BLaER1 treated with 17β-estradiol and CSF1 and Interleukin-3, amounts not matched to agents 10 nM and 100 nM (cell line): ENCODE measurements at regions not wholly inside any gene's neighbourhood (a gene's known extent, or its start where the extent isn't known, plus 50 kb on each side); places are given as distances from the start of the nearest gene placed in this dataset.

ENCODE experiments used
- H3K27ac ChIP-seq, 11 experiments: shearing (Covaris generic); formaldehyde crosslinking; 2 replicates each; pipeline ENCODE4 v1.8.1; 2022
- H3K27me3 ChIP-seq, 11 experiments: shearing (Covaris generic); formaldehyde crosslinking; 2 replicates each; pipeline ENCODE4 v1.8.1; 2022
- H3K36me3 ChIP-seq, 11 experiments: shearing (Covaris generic); formaldehyde crosslinking; 2 replicates each; pipeline ENCODE4 v1.8.1; 2022
- H3K4me1 ChIP-seq, 10 experiments: shearing (Covaris generic); formaldehyde crosslinking; 2 replicates each; pipeline ENCODE4 v1.8.1; 2022
- H3K4me2 ChIP-seq, 11 experiments: shearing (Covaris generic); formaldehyde crosslinking; 2 replicates each; pipeline ENCODE4 v1.8.1; 2022
- H3K4me3 ChIP-seq, 10 experiments: shearing (Covaris generic); formaldehyde crosslinking; 2 replicates each; pipeline ENCODE4 v1.8.1; 2022
- H3K9ac ChIP-seq, 11 experiments: shearing (Covaris generic); formaldehyde crosslinking; 2 replicates each; pipeline ENCODE4 v1.8.1; 2022
- H3K9me3 ChIP-seq, 11 experiments: shearing (Covaris generic); formaldehyde crosslinking; replicated peaks in 1 of 11; 2 replicates each; pipeline ENCODE4 v1.8.1; 2022
- H4K20me1 ChIP-seq, 11 experiments: shearing (Covaris generic); formaldehyde crosslinking; 2 replicates each; pipeline ENCODE4 v1.8.1; 2022
- Cebpa-rat ChIP-seq, 11 experiments: shearing (Covaris generic); IDR thresholded peaks; 2 replicates each; pipeline ENCODE4 v1.8.1; 2022

- TF ChIP-seq Cebpa-rat (IDR thresholded peaks at IDR 0.05), result no peak
- H3K9ac ChIP-seq, result no peak overlapping the region
- no peaks in the 10 kb centered on the region for H3K36me3 ChIP-seq
- H3K9me3 ChIP-seq, result peaks cover 6 to 15% (median 8%) of the 10 kb centered on the region in 11 experiments; a peak in 16 of 22 replicates
- H3K27ac ChIP-seq, result no peak overlapping the region
- no peak overlapping the region for H3K4me3 ChIP-seq
- H3K4me2 ChIP-seq, result no peak overlapping the region
- H3K4me1 ChIP-seq, result no peaks in the 10 kb centered on the region
- H4K20me1 ChIP-seq, result no peaks in the 10 kb centered on the region
- no peaks in the 10 kb centered on the region for H3K27me3 ChIP-seq
These were observed 151.9 kb downstream of the SPATA31D1 start for GRCh38 chr9:82140471-82140870.

- Histone ChIP-seq H3K9me3 (peaks cover 0 to 8% (median 0%) of the 10 kb centered on the region in 11 experiments; a peak in 8 of 22 replicates), H3K36me3 (no peaks in the 10 kb centered on the region), H3K27me3 (no peaks in the 10 kb centered on the region), H3K4me2 (no peak overlapping the region), H3K9ac (no peak overlapping the region), H4K20me1 (no peaks in the 10 kb centered on the region), H3K27ac (no peak overlapping the region), H3K4me3 (no peak overlapping the region), H3K4me1 (peaks cover 0 to 7% (median 0%) of the 10 kb centered on the region in 10 experiments; a peak in 2 of 20 replicates)
- no peak for TF ChIP-seq Cebpa-rat (IDR thresholded peaks at IDR 0.05)
These were observed 156.2 kb downstream of the SPATA31D1 start for GRCh38 chr9:82144803-82145202.

- no peak for TF ChIP-seq Cebpa-rat (IDR thresholded peaks at IDR 0.05)
These were observed 158.1 kb downstream of the SPATA31D1 start for GRCh38 chr9:82146677-82147076.

GRCh38 chr9:82147798-82148425 is 159.3 kb downstream of the SPATA31D1 start:
- TF ChIP-seq Cebpa-rat (IDR thresholded peaks at IDR 0.05), result no peak
- H3K4me2 ChIP-seq, result no peak overlapping the region
- H3K27ac ChIP-seq, result no peak overlapping the region
- no peaks in the 10 kb centered on the region for H3K27me3 ChIP-seq
- no peaks in the 10 kb centered on the region for H3K9me3 ChIP-seq
- H3K4me3 ChIP-seq, result no peak overlapping the region
- no peaks in the 10 kb centered on the region for H3K36me3 ChIP-seq
- no peaks in the 10 kb centered on the region for H4K20me1 ChIP-seq
- H3K4me1 ChIP-seq, result peaks cover 0 to 7% (median 0%) of the 10 kb centered on the region in 10 experiments; a peak in 2 of 20 replicates
- no peak overlapping the region for H3K9ac ChIP-seq

More at GRCh38 chr9:82146677-82147076, 158.1 kb downstream of the SPATA31D1 start:
- H3K9ac ChIP-seq, result no peak overlapping the region
- H3K9me3 ChIP-seq, result no peaks in the 10 kb centered on the region
- H3K27me3 ChIP-seq, result no peaks in the 10 kb centered on the region
- no peaks in the 10 kb centered on the region for H3K36me3 ChIP-seq
- no peak overlapping the region for H3K4me3 ChIP-seq
- no peak overlapping the region for H3K4me2 ChIP-seq
- H4K20me1 ChIP-seq, result no peaks in the 10 kb centered on the region
- H3K27ac ChIP-seq, result no peak overlapping the region
- peaks cover 0 to 7% (median 0%) of the 10 kb centered on the region in 10 experiments; a peak in 2 of 20 replicates for H3K4me1 ChIP-seq

- Histone ChIP-seq H3K4me1 (peaks cover 0 to 7% (median 0%) of the 10 kb centered on the region in 10 experiments; a peak in 2 of 20 replicates), H3K9me3 (no peaks in the 10 kb centered on the region), H3K9ac (no peak overlapping the region), H3K4me3 (no peak overlapping the region), H3K4me2 (no peak overlapping the region), H4K20me1 (no peaks in the 10 kb centered on the region), H3K36me3 (no peaks in the 10 kb centered on the region), H3K27me3 (no peaks in the 10 kb centered on the region), H3K27ac (no peak overlapping the region)
- no peak for TF ChIP-seq Cebpa-rat (IDR thresholded peaks at IDR 0.05)
These were observed 159.8 kb downstream of the SPATA31D1 start for GRCh38 chr9:82148426-82148810.

- no peak overlapping the region for H3K9ac ChIP-seq
- no peaks in the 10 kb centered on the region for H3K36me3 ChIP-seq
- no peak overlapping the region for H3K27ac ChIP-seq
- no peak overlapping the region for H3K4me3 ChIP-seq
- H3K9me3 ChIP-seq, result no peaks in the 10 kb centered on the region
- no peaks in the 10 kb centered on the region for H3K27me3 ChIP-seq
- no peak for TF ChIP-seq Cebpa-rat (IDR thresholded peaks at IDR 0.05)
- no peaks in the 10 kb centered on the region for H4K20me1 ChIP-seq
- H3K4me1 ChIP-seq, result peaks cover 0 to 7% (median 0%) of the 10 kb centered on the region in 10 experiments; a peak in 2 of 20 replicates
- 0 out of 22 replicates have a peak overlapping the region, but pooled peaks of 2 of the 11 experiments have one; percentile 8 to 9 for H3K4me2 ChIP-seq
These were observed 160.4 kb downstream of the SPATA31D1 start for GRCh38 chr9:82148901-82149461.

GRCh38 chr9:82149501-82149946 is 161.0 kb downstream of the SPATA31D1 start:
- H3K4me2 ChIP-seq, result 0 out of 22 replicates have a peak overlapping the region, but pooled peaks of 2 of the 11 experiments have one; percentile 8 to 9

GRCh38 chr9:82152181-82152580 is 163.6 kb downstream of the SPATA31D1 start:
- Histone ChIP-seq H3K9ac (no peak overlapping the region), H4K20me1 (no peaks in the 10 kb centered on the region), H3K4me2 (no peak overlapping the region), H3K27ac (no peak overlapping the region), H3K36me3 (no peaks in the 10 kb centered on the region), H3K4me1 (peaks cover 0 to 7% (median 0%) of the 10 kb centered on the region in 10 experiments; a peak in 2 of 20 replicates), H3K9me3 (no peaks in the 10 kb centered on the region), H3K4me3 (no peak overlapping the region), H3K27me3 (no peaks in the 10 kb centered on the region)
- no peak for TF ChIP-seq Cebpa-rat (IDR thresholded peaks at IDR 0.05)

More at GRCh38 chr9:82149501-82149946, 161.0 kb downstream of the SPATA31D1 start:
- Histone ChIP-seq H3K27me3 (no peaks in the 10 kb centered on the region), H3K4me3 (no peak overlapping the region), H3K9ac (no peak overlapping the region), H3K4me1 (peaks cover 0 to 7% (median 0%) of the 10 kb centered on the region in 10 experiments; a peak in 2 of 20 replicates), H3K27ac (no peak overlapping the region), H3K36me3 (no peaks in the 10 kb centered on the region), H3K9me3 (no peaks in the 10 kb centered on the region), H4K20me1 (no peaks in the 10 kb centered on the region)
- TF ChIP-seq Cebpa-rat (IDR thresholded peaks at IDR 0.05), result no peak

- H3K9me3 ChIP-seq, result no peaks in the 10 kb centered on the region
- no peak overlapping the region for H3K9ac ChIP-seq
- peaks cover 0 to 7% (median 0%) of the 10 kb centered on the region in 10 experiments; a peak in 2 of 20 replicates for H3K4me1 ChIP-seq
- no peak for TF ChIP-seq Cebpa-rat (IDR thresholded peaks at IDR 0.05)
- no peaks in the 10 kb centered on the region for H3K27me3 ChIP-seq
- no peak overlapping the region for H3K27ac ChIP-seq
- H4K20me1 ChIP-seq, result no peaks in the 10 kb centered on the region
- no peaks in the 10 kb centered on the region for H3K36me3 ChIP-seq
- no peak overlapping the region for H3K4me3 ChIP-seq
- H3K4me2 ChIP-seq, result no peak overlapping the region
These were observed 164.5 kb downstream of the SPATA31D1 start for GRCh38 chr9:82153032-82153431.
